C4-2B (cell line): ENCODE measurements at regions not wholly inside any gene's neighbourhood (a gene's known extent, or its start where the extent isn't known, plus 50 kb on each side); places are given as distances from the start of the nearest gene placed in this dataset.

ENCODE experiments used
- ZFX ChIP-seq: fragments of 450-650 bp; IDR thresholded peaks from 2 replicates; pipeline ENCODE4 v1.6.1; 2017
- TF ChIP-seq, protein P1 (sequence below): fragments of 450-650 bp; conservative IDR thresholded peaks from 2 replicates; pipeline ENCODE4 v1.5.1; 2017; ENCODE audit warnings: mild to moderate bottlenecking

DNA sequence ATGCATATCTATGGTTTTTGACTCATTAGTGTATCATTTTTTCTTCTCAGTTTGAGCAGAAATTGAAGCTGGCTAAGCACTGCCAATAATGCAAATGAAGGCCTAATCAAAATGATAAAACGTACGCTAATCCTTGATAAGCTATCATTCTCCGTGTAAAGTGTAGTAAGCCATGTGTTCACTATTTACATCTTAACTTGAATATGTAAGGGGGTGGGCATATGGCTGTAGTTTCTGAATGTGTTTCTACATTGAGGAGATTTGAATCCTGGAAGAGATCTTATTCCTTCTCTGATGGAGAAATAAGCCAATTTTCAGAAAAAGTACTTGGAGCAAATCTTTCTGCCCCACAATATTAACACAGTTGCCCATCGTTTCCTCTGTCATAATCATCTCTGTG, 351.8 kb upstream of the ANO3 start:
- TF ChIP-seq, protein P1, sequence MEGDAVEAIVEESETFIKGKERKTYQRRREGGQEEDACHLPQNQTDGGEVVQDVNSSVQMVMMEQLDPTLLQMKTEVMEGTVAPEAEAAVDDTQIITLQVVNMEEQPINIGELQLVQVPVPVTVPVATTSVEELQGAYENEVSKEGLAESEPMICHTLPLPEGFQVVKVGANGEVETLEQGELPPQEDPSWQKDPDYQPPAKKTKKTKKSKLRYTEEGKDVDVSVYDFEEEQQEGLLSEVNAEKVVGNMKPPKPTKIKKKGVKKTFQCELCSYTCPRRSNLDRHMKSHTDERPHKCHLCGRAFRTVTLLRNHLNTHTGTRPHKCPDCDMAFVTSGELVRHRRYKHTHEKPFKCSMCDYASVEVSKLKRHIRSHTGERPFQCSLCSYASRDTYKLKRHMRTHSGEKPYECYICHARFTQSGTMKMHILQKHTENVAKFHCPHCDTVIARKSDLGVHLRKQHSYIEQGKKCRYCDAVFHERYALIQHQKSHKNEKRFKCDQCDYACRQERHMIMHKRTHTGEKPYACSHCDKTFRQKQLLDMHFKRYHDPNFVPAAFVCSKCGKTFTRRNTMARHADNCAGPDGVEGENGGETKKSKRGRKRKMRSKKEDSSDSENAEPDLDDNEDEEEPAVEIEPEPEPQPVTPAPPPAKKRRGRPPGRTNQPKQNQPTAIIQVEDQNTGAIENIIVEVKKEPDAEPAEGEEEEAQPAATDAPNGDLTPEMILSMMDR, result no peak
- no peak for TF ChIP-seq ZFX
